ENCODE measurements at regions not wholly inside any gene's neighbourhood (a gene's known extent, or its start where the extent isn't known, plus 50 kb on each side); places are given as distances from the start of the nearest gene placed in this dataset.
A peak's percentile ranks its signal among the peaks of the same experiment; 100 is the strongest.

GRCh38 chr12:54126696-54127537, 61.9 kb downstream of the SMUG1 start:
- no peak overlapping the region for H3K27ac ChIP-seq (ENCODE audit: extremely low read length, insufficient read depth, low read length)
- peaks cover 5 to 17% of the 10 kb centered on the region in 2 experiments; a peak in 3 of 5 replicates for H3K27me3 ChIP-seq (ENCODE audit: control insufficient read depth in 1 of 2, insufficient read depth in 2 of 2, low read length in 2 of 2)
- H3K36me3 ChIP-seq (replicated peaks in 1 of 2; ENCODE audit: control insufficient read depth in 1 of 2, insufficient read depth in 2 of 2, low read length in 2 of 2), result no peaks in the 10 kb centered on the region
- FAIRE-seq (no peak), DNase-seq (ENCODE audit: low spot score) (no peak), ATAC-seq (no peak)
- H3K9ac ChIP-seq (ENCODE audit: insufficient read depth, low read depth, low read length), result no peak overlapping the region
- peak overlapping the region in 1 of 3 experiments; percentile 33; a peak in 1 of 6 replicates for H3K4me3 ChIP-seq (replicated peaks in 1 of 3; ENCODE audit: insufficient read depth in 1 of 3, low read depth in 2 of 3, low read length in 3 of 3)
- peak overlapping the region; percentile 51; the same call in 1 of the 2 replicates for H3K4me2 ChIP-seq (ENCODE audit: low read depth, low read length)
- CTCF ChIA-PET (ENCODE audit: low intra/inter-chr PET ratio, low total read pairs), result no interaction called here
- in situ Hi-C loops (cut with HindIII; ENCODE audit: extremely low pct_ligation_motif_present, low pct_unique_long_range_greater_than_20kb), result no loop called here
- POLR2A ChIA-PET, result no interaction called here
- 66% methylated on average over 26 of the region's 31 CpGs for WGBS (ENCODE audit: low lambda C conversion rate)
- H2AFZ ChIP-seq (ENCODE audit: low read length), result no peak overlapping the region
- H3K79me2 ChIP-seq (ENCODE audit: insufficient read depth, low read length), result no peaks in the 10 kb centered on the region
- intact Hi-C loops (cut with micrococcal nuclease; ENCODE audit: unreplicated experiment), result no loop called here
- H3K4me1 ChIP-seq (ENCODE audit: insufficient read depth, low read length), result peaks cover 27% of the 10 kb centered on the region
- TF ChIP-seq, protein P1, sequence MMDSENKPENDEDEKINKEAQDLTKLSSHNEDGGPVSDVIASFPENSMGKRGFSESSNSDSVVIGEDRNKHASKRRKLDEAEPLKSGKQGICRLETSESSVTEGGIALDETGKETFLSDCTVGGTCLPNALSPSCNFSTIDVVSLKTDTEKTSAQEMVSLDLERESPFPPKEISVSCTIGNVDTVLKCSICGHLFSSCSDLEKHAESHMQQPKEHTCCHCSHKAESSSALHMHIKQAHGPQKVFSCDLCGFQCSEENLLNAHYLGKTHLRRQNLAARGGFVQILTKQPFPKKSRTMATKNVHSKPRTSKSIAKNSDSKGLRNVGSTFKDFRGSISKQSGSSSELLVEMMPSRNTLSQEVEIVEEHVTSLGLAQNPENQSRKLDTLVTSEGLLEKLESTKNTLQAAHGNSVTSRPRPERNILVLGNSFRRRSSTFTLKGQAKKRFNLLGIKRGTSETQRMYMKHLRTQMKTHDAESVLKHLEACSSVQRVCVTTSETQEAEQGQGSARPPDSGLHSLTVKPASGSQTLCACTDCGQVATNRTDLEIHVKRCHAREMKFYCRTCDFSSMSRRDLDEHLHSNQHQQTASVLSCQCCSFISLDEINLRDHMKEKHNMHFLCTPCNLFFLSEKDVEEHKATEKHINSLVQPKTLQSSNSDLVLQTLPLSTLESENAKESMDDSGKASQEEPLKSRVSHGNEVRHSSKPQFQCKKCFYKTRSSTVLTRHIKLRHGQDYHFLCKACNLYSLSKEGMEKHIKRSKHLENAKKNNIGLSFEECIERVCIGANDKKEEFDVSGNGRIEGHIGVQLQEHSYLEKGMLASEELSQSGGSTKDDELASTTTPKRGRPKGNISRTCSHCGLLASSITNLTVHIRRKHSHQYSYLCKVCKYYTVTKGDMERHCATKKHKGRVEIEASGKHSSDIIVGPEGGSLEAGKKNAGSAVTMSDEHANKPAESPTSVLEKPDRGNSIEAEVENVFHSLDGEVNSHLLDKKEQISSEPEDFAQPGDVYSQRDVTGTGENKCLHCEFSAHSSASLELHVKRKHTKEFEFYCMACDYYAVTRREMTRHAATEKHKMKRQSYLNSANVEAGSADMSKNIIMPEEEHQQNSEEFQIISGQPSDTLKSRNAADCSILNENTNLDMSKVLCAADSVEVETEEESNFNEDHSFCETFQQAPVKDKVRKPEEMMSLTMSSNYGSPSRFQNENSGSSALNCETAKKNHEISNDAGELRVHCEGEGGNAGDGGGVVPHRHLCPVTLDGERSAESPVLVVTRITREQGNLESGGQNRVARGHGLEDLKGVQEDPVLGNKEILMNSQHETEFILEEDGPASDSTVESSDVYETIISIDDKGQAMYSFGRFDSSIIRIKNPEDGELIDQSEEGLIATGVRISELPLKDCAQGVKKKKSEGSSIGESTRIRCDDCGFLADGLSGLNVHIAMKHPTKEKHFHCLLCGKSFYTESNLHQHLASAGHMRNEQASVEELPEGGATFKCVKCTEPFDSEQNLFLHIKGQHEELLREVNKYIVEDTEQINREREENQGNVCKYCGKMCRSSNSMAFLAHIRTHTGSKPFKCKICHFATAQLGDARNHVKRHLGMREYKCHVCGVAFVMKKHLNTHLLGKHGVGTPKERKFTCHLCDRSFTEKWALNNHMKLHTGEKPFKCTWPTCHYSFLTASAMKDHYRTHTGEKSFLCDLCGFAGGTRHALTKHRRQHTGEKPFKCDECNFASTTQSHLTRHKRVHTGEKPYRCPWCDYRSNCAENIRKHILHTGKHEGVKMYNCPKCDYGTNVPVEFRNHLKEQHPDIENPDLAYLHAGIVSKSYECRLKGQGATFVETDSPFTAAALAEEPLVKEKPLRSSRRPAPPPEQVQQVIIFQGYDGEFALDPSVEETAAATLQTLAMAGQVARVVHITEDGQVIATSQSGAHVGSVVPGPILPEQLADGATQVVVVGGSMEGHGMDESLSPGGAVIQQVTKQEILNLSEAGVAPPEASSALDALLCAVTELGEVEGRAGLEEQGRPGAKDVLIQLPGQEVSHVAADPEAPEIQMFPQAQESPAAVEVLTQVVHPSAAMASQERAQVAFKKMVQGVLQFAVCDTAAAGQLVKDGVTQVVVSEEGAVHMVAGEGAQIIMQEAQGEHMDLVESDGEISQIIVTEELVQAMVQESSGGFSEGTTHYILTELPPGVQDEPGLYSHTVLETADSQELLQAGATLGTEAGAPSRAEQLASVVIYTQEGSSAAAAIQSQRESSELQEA (CRISPR knock-in tag; IDR thresholded peaks at IDR 0.05; ENCODE audit: not compliant biosample characterization), result no peak
- no peak for TF ChIP-seq SMC3 (IDR thresholded peaks at IDR 0.05; ENCODE audit: low read length)
- no peak for TF ChIP-seq PCBP1 (IDR thresholded peaks at IDR 0.05; ENCODE audit: borderline replicate concordance, low read depth, low read length)
- TF ChIP-seq TBX2 (CRISPR knock-in tag; IDR thresholded peaks at IDR 0.05; ENCODE audit: borderline replicate concordance), result no peak
- TF ChIP-seq ZNF800 (CRISPR knock-in tag; IDR thresholded peaks at IDR 0.05), result no peak
- TF ChIP-seq ARID2 (CRISPR knock-in tag; IDR thresholded peaks at IDR 0.05; ENCODE audit: borderline replicate concordance), result no peak
- H3K9me3 ChIP-seq (ENCODE audit: low read length), result no peaks in the 10 kb centered on the region
- BruUV-seq (replicated peaks), result no TSS peak
- no peaks in the 10 kb centered on the region for H4K20me1 ChIP-seq (ENCODE audit: insufficient read depth, low read length)
